GM23248 (cell line): ENCODE measurements at regions not wholly inside any gene's neighbourhood (a gene's known extent, or its start where the extent isn't known, plus 50 kb on each side); places are given as distances from the start of the nearest gene placed in this dataset.
A peak's percentile ranks its signal among the peaks of the same experiment; 100 is the strongest.

Experiments
- EZH2 ChIP-seq: fragments of 200-600 bp; sonication (generic); IDR thresholded peaks from 2 replicates; pipeline ENCODE4 v1.6.1; 2018; ENCODE audit warnings: antibody characterized with exemption, mild to moderate bottlenecking; ENCODE audit not compliant: insufficient read depth, poor library complexity, severe bottlenecking
- EZH2phosphoT487 ChIP-seq: fragments of 200-600 bp; sonication (generic); IDR thresholded peaks from 2 replicates; pipeline ENCODE4 v1.6.1; 2018; ENCODE audit warnings: antibody characterized with exemption, moderate library complexity, mild to moderate bottlenecking, low read depth; ENCODE audit not compliant: insufficient read depth

GRCh38 chr3:101926594-101927105 lies 77.3 kb downstream of the NFKBIZ start:
- TF ChIP-seq EZH2 (no peak), EZH2phosphoT487 (peak; percentile 99)
